RPMI7951 (cell line): ENCODE measurements at regions not wholly inside any gene's neighbourhood (a gene's known extent, or its start where the extent isn't known, plus 50 kb on each side); places are given as distances from the start of the nearest gene placed in this dataset.

Source experiments
- DNase-seq: peaks from one replicate; pipeline ENCODE4 v3.0.0-alpha.2; 2012; ENCODE audit warnings: low read depth

DNA sequence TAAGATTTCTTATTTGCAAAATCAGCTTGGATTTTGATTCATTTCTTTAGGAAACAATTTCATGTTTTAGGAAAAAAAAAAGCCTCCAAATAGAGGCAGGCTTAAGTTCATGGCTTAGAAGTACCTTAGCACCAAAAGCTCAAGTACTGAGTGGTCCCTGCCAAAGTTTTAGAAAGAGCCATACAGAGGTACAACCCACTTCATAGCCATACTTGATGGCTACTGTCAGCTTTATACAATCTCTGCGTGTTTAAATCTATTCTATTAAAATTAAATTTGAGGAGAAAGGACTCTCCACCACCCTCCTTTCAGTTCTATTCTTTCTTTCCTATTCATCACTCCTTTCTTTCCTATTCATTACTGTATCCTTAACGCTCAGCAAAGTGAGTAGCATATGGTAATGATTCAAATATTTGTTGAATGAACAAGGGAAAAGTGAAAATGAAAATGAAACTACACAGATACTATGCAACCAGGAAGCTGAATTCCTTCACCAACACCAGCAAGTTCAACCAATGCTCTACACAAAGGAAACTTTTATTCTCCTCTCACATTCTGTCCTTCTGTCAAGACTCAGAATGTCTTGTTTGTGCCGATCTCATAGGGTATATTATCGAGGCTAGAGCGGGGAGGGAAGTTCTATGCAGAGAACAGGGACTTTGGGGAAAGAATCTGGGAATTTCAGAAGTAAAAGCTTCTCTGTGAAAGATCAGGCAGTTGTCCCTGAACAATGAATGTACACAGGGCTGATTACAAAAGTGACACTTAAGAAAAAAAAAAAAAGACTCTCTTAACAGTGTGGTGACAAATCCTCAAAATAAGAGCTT, 138.6 kb upstream of the SPEF2 start:
- peak; percentile 68 for DNase-seq

DNA sequence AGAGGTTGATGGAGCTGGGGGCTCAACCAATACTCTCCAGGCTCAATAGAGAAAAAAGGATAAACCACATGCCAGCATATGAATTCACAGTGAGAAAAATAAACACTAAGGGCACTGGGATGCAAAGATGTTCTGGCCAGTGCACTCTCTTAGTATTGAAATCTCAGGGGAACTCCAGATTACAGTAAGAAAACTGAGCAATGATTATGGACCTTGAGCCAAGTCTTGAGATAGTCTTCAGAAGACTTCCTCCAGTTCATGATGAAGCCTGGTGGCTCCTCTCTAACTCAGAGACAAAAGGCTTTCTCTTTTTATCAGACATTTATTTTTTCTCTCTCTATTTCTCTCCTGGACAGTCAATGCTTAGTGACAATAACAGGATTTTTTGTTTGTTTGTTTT, 139.8 kb upstream of the SPEF2 start:
- no peak for DNase-seq

DNA sequence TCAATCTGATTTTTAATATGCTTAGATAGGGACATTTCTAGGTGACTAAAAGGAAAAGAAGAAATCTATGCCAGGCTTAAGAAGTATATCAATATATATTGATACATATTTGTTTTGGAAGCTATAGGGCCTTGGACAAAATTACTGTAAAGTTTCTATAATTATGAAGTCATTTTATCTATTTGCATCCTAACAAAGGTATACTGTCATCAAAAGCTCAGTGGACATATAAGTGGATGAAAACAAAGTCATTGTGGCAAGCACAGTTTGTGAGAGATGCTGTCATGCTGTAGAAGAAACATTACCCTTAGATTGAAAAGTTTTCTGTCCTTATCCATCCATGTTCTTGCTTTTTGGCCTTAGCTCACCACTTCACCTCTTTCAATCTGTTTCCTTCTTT, 140.3 kb upstream of the SPEF2 start:
- no peak for DNase-seq

DNA sequence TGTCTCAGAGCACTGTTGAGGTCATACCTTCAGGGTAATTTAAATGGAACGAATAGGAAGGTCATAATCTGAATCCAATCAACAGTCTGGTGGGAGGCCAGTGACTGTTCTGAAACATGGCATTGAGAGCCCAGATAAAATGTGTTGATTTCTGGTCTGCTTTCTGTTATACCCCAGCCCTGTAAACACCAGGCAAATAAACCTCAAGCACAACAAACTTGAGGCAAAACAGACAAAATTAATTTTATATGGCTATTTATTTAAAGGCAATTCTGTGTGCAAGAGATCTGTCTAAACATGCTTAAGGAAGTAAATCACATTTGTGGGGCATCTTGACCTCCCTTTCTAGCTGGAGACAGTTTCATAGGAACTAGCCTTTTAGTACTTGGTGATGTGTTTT, 140.9 kb upstream of the SPEF2 start:
- no peak for DNase-seq

DNA sequence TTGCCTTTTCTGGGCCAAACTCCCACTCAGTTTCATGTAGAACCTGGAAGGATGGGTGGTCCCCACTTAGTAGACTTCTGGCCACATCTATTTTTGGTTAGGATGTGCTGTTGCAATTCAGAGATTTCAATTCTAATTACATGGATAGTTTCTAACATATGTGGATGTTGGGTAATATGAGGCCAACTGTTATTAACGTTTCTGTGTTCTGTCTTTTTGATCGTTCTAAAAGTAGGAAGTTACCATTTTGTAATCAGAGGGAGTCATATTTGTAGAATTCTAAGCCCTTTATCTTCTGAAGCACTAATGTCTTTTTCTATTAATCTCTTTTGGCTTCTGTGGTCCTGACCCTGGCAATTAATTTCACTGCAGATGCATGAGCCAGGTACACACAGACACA, 141.6 kb upstream of the SPEF2 start:
- DNase-seq = no peak

DNA sequence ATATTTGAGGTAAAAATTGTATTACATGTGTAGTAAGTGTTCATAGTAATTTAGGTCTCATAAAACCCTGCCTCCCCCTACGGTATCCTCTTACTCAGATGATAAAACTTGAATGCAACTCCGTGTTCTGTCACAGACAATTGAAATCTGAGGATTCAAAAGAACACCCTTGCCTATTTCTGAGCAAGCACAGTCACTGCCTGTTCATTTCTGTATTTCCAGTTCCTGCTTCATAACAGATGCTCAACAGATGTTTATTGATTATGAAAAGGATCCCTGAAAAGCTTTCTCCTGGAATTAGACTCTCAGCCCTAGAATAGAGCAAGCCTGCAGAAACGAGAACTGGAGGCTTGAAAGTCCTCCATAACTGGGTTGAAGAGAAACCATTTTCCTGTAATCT, 144.1 kb upstream of the SPEF2 start:
- no peak for DNase-seq

DNA sequence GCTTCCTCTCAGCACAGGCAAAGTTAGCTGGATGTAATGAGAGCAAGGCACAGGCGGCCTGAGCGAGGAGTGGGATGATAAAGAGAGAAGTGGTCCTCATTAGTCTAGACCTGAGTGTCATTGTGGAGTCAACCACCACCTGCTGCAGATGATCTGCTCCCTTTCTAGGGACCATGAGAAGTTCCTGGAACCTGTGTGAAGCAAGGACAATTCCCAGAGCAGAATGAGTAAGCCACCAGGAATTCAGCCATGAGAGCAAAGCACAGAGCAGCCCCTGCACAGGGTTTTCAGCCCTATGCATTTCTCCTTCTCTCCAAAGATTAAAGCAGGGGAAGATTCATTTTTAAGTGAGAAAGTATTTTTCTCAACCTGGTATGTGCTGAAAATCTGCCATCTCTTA, 146.8 kb upstream of the SPEF2 start:
- DNase-seq = peak; percentile 3

DNA sequence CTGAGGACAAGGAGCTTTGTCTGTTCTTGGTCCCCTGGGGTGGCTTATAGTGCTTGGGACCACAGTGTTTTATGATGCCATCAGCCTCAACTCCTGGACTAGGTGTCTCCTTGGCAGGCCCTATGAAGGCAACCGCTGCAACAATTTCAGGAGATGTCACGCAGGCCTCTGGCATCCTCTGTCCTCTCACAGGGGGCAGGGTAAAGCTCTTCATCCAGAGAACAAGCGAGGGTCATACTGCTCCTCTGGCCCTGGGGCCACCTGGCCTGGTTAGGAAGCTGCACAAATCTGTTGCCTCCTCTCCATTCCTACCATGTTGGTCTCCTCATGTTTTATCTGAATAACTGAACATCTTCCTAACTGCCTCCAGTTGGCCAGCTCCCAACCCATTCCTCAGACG, 148.9 kb upstream of the SPEF2 start:
- no peak for DNase-seq

DNA sequence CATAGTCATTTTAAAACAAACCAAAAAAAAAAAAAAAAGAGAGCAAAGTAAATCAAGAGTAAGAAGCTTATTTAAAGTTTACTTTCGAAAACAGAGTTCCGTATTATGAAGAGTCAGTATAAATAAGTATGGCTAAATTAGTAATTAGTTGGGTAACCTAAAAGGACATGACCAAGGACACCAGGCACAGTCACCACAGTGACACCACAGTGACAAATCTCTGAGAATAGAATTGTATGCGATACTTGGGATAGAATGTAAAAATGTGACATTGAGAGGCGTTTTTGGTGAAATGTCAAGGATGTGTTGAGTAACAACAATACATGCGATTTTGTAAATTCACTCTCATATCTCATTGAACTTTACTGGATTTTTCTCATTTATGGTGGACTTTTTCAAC, 150.9 kb upstream of the SPEF2 start:
- DNase-seq = no peak

DNA sequence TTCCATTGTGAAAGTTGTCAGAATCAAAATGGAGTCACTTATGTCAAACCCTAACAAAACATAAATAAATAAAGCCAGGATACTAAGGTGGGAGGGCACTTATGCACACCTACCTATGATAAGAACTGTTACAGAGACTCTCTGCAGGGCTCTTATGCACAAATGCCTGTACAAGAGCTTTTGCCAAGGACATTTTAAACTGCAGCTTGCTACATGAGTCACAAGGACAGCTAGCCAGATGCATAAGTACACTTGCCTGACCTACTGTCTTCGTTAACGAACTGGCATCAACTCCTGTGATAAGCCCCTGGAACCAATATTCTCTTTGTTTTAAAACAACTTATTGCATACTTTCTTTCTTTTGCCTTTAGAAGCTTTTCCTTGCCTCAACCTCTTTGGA, 152.9 kb upstream of the SPEF2 start:
- DNase-seq = no peak

DNA sequence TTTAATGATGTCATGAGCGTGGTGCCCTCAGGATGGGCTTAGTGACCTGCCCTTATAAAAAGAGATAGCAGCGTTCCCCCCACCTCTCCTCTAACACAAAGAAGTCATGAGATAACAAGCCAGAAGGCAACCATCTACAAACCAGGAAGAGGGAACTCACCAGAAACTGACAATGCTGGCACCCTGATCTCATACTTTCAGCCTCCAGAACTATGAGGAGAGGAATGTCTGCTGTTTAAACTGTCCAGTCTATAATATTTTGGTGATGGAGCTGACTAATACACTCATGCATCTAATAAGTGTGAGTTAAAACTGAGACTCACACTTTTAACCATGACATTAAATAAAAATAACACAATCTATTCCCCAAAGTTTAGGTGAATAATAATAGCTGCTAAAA, 156.1 kb upstream of the SPEF2 start:
- no peak for DNase-seq

DNA sequence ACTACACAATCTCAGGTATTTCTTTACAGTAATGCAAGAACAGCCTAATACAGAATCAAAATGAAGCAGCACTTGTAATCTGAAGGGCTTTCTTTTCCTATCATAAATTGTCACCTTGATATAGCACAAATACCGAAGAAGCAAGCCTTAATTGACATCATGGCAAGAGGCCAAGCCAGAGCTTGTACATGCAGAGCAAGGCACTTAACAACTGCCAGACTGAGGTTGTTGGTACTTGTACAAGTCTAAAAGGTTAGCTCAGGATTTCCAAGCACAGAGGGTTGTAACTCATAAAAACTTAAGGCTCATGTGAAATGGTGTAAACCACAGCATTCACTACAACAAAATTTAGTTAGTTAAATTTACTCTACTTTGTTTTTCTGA, 158.8 kb upstream of the SPEF2 start:
- no peak for DNase-seq

DNA sequence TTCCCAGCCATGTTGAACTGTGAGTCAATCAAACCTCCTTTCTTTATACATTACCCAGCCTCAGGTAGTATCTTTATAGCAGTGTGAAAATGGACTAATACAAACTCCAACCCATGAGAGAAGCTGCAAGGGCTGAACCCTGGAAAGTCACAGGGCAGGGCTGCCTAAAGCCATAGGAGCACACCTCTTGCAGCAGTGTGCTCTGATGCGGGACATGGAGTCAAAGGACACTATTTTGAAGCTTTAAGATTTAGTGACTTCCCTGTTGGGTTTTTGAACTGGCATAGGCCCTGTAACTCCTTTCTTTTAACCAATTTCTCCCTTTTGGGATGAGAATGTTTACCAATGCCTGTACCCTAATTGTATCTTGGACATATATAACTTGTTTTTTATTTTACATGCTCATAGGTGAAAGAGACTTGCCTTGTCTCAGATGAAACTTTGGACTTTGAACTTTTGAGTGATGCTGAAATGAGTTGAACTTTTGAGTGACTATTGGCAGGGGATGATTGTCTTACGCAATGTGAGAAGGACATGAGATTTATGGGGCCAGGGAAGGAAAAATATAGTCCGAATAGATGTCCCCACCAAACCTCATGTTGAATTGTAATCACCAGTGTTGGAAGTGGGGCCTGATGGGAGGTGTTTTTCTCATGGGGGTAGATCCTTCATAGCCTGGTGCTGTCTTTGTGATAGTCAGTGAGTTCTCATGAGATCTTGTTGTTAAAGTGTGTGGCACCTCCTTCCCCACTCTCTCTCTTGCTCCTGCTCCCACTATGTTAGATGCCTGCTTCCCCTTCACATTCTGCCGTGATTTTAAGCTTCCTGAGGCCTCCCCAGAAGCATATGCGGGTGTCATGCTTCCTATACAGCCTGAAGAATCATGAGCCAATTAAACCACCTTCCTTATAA, 159.5 kb upstream of the SPEF2 start:
- no peak for DNase-seq

DNA sequence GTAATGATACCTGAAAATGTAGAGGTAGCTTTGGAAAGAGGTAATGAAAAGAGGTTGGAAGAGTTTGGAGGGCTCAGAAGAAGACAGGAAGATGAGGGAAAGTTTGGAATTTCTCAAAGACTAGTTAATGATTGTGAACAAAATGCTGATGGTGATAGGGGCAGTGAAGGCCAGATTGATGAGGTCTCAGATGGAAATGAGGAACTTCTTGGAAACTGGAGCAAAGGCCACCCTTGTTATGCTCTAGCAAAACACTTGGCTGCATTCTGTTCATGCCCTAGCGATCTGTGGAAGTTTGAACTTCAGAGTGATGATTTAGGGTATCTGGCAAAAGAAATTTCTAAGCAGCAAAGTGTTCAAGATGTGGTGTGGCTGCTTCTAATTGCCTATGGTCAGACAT, 161.2 kb upstream of the SPEF2 start:
- DNase-seq = no peak

DNA sequence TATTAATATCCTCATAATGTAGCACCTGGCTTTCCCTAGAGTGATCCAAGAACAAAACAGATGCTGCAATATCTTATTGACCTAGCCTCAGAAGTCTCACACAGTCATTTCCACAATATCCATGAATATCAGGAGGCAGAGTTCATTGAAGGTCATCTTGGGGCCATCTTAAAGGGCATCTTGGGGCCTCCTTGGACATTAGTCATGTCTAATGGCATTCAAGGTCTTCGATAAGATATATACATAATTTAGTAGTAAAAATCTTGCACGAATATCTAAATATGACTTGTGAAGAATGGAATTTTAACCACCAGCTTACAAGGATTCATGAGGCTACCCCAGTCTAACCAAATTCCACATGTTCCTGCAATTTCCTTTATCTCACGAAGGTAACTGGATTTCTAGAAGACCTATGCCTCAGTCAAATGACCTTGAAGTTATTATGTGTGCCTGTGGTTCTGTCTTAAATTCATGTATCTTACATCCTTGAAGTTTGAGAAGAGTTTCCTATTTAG, 163.6 kb upstream of the SPEF2 start:
- DNase-seq = no peak

DNA sequence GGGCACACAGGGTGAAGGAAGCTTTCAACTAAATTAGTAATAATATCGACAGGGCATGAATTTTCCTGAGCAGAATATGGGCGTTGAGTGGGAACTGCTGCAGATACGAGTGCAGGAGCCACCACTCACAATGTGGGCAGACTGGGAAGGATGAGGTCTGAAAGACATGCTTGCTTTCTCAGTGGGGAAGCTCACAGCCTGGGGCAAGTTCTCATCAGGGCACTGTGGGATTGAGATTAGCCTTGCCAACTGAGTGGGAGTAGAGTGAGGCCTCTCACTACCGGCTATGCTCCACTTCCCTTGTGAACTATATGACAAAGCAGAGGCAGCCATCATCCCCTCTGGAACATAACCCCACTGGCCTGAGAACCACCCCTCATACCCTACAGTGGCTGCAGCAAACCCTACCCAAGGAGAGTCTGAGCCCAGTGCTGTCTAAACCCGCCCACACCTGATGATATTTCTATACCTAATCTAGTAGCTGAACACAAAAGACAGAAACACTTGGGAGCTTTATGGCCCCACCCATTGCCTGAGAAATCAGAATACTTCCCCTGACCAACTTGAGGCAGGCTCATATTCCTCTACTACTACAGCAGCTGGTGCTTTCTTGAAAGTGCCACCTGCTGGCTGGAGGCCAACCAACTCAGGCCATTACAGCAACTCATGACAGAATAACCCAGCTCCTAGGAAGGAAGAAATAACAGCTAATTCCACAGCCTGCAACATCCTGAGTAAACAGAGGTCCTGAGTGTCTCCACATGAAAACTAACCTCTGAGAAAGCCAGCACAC, 173.7 kb upstream of the SPEF2 start:
- DNase-seq = no peak

DNA sequence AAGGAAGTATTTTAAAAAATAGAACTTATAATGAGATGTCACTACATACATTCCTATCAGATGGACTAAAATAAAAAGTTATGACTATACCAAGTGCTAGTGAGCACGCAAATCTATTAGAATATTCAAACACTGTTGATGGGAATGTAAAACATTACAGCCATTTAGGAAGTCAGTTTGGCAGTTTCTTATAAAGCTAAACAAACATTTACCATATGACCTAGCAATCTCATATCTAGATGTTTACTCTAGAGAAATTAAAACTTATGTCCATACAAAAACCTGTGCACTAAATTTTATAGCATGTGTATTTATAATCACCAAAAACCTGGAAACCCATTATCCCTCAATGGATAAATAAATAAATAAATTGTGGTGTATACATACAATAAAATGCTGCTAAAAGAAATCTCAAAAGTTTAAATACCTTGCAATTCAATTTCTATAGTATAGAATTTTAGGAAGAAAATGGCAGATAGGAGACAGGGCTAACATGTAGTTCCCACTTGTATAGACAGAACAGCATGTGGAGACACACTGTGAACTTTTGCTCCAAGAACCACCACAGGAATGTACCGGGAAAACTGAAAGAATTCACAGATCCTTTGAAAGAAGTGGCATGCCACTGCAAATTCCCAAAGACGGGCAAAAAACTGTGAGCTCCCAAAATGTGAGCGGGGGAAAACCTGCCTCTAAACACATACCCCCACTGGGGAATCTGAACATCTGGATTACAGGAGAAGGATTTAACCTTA, 174.6 kb upstream of the SPEF2 start:
- peak; percentile 10 for DNase-seq

DNA sequence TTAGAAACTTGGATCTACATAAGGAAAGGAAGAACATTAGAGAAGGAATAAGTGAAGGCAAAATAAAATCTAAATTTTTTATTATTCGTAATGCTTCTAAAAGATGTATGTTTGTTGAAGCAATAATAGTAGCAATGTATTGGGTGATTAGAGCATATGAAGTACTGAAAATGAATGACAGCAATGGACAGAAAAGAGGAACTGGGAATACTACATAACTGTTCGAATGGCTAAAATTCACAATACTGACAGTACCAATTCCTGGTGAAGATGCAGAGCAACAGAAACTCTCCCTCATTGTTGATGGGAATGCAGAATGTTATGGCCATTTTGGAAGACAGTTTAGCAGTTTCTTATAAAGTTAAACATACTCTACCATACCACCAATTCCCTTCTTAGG, 177.3 kb upstream of the SPEF2 start:
- no peak for DNase-seq

DNA sequence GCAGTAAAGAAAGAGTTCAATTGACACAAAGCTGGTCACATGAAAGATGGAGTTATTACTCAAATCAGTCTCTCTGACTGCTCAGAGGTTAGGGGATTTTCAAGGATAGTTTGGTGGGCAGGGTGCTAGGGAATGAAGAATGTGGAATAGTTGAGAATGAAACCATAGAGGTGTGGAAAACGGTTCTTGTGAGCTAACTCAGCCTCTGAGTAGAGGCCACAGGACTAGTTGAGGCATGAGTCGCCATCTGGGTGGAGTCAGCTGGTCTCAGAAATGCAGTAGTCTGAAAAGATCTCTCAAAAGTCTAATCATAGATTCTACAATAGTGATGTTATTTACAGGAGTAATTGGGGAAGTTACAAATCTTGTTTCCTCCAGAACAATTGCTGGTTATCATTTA, 178.9 kb upstream of the SPEF2 start:
- no peak for DNase-seq

DNA sequence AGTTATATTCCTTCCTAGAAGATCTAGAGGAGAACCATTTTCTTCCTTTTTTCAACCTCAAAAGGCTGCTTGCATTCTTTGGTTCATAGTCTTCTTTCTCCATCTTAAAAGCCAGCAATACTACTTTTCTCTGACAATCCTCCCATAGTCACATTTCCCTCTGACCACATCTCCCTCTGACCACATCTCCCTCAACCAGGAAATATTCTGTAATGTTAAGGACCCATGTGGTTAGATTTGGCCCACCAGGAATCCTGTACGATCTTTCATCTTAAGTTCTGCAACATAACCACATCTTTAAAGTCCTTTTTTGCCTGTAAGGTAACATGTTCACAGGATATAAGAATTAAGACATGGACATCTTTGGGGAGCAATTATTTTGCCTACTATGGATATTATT, 179.4 kb upstream of the SPEF2 start:
- DNase-seq = no peak

DNA sequence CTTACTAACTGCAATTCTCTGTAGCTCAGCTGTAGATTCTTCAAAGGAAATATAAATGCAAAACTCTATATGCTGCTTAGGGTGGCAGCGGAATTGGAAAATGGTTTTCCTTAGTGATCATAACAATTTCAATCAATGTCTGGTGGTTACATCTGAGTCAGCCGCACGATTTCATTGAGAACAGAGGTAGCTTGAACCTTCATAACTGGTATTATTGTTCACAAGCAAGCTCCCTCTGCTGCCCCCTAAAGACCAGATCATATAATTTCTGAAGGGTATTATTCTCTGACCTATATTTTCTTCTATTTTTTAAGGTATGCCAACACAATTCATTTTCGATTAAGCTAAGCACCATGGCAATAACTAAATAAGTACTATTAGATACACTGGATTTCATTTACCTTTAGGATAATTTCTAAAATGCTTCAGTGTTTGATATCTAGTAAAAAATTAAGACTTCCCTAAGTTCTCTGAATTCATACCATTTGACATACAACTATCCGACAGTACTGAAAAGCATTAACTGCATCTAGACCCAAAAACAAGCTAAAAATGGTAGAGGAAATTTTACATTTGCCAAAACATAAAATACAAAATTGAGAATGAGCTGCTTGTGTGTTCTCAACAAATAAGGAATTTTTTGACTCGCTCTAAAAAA, 181.1 kb upstream of the SPEF2 start:
- DNase-seq = peak; percentile 21
